ENCODE measurements at regions not wholly inside any gene's neighbourhood (a gene's known extent, or its start where the extent isn't known, plus 50 kb on each side); places are given as distances from the start of the nearest gene placed in this dataset.

GRCh38 chr7:136049818-136050461, 72.8 kb upstream of the MTPN start:
- in situ Hi-C loops (cut with HindIII; ENCODE audit: low pct_unique_long_range_greater_than_20kb, low sequenced_read_pairs) (no loop called here), intact Hi-C loops (cut with micrococcal nuclease; ENCODE audit: unreplicated experiment) (no loop called here)
- ATAC-seq (no peak), DNase-seq (ENCODE audit: low read depth, low spot score) (no peak)
- ChIA-PET CTCF (no interaction called here), POLR2A (no interaction called here)
- Histone ChIP-seq H3K4me1 (ENCODE audit: control insufficient read depth, insufficient read depth, low read length) (no peaks in the 10 kb centered on the region), H3K27ac (ENCODE audit: low read length) (no peak overlapping the region), H3K27me3 (ENCODE audit: control insufficient read depth, insufficient read depth, low read length) (no peaks in the 10 kb centered on the region), H3K36me3 (ENCODE audit: control insufficient read depth, insufficient read depth, low read length) (no peaks in the 10 kb centered on the region), H3K9me3 (ENCODE audit: control insufficient read depth, insufficient read depth, low read depth, low read length) (no peaks in the 10 kb centered on the region), H3K4me3 (ENCODE audit: low read depth in 2 of 2, low read length in 2 of 2) (no peak overlapping the region)
- TF ChIP-seq CTCF (IDR thresholded peaks at IDR 0.05) (no peak), TCF7L2 (IDR thresholded peaks at IDR 0.05; ENCODE audit: low read depth, low read length) (no peak), REST (IDR thresholded peaks at IDR 0.05; ENCODE audit: insufficient read depth in 1 of 2, low read depth in 2 of 2, low read length in 1 of 2) (no peak), SIN3A (IDR thresholded peaks at IDR 0.05; ENCODE audit: borderline replicate concordance, insufficient read depth, low read depth, low read length) (no peak), POLR2AphosphoS5 (IDR thresholded peaks at IDR 0.05; ENCODE audit: low read depth, low read length) (no peak)
- no TSS peak for BruUV-seq (replicated peaks)

- H3K36me3 ChIP-seq (ENCODE audit: control insufficient read depth, insufficient read depth, low read length), result no peaks in the 10 kb centered on the region
- intact Hi-C loops (cut with micrococcal nuclease; ENCODE audit: unreplicated experiment) (no loop called here), in situ Hi-C loops (cut with HindIII; ENCODE audit: low pct_unique_long_range_greater_than_20kb, low sequenced_read_pairs) (no loop called here)
- TF ChIP-seq CTCF (IDR thresholded peaks at IDR 0.05), result no peak
- TF ChIP-seq POLR2AphosphoS5 (IDR thresholded peaks at IDR 0.05; ENCODE audit: low read depth, low read length), result no peak
- TF ChIP-seq REST (IDR thresholded peaks at IDR 0.05; ENCODE audit: insufficient read depth in 1 of 2, low read depth in 2 of 2, low read length in 1 of 2), result no peak
- TF ChIP-seq TCF7L2 (IDR thresholded peaks at IDR 0.05; ENCODE audit: low read depth, low read length), result no peak
- no peak for TF ChIP-seq SIN3A (IDR thresholded peaks at IDR 0.05; ENCODE audit: borderline replicate concordance, insufficient read depth, low read depth, low read length)
- no peaks in the 10 kb centered on the region for H3K4me1 ChIP-seq (ENCODE audit: control insufficient read depth, insufficient read depth, low read length)
- H3K27me3 ChIP-seq (ENCODE audit: control insufficient read depth, insufficient read depth, low read length), result no peaks in the 10 kb centered on the region
- H3K4me3 ChIP-seq (ENCODE audit: low read depth in 2 of 2, low read length in 2 of 2), result no peak overlapping the region
- H3K27ac ChIP-seq (ENCODE audit: low read length), result no peak overlapping the region
- BruUV-seq (replicated peaks), result no TSS peak
- ChIA-PET CTCF (no interaction called here), POLR2A (no interaction called here)
- no peak for ATAC-seq
- H3K9me3 ChIP-seq (ENCODE audit: control insufficient read depth, insufficient read depth, low read depth, low read length), result no peaks in the 10 kb centered on the region
- DNase-seq (ENCODE audit: low read depth, low spot score), result no peak
These were observed 72.0 kb upstream of the MTPN start for GRCh38 chr7:136049117-136049516.

All from Panc1 (cell line).